OCI-LY7 (cell line): ENCODE measurements at regions not wholly inside any gene's neighbourhood (a gene's known extent, or its start where the extent isn't known, plus 50 kb on each side); places are given as distances from the start of the nearest gene placed in this dataset.

Source experiments
- EZH2phosphoT487 ChIP-seq: fragments of 200-600 bp; sonication (generic); IDR thresholded peaks from 2 replicates; pipeline ENCODE4 v1.6.1; 2018; ENCODE audit warnings: low read depth, borderline replicate concordance, mild to moderate bottlenecking, mixed run types, antibody characterized with exemption, low read length, moderate library complexity, mixed read lengths
- TF ChIP-seq, protein P1 (sequence below): fragments of 200-600 bp; sonication (generic); conservative IDR thresholded peaks from 2 replicates; pipeline ENCODE4 v1.5.1; 2014; ENCODE audit warnings: mild to moderate bottlenecking, antibody characterized with exemption, low read length, moderate library complexity, mixed read lengths

DNA sequence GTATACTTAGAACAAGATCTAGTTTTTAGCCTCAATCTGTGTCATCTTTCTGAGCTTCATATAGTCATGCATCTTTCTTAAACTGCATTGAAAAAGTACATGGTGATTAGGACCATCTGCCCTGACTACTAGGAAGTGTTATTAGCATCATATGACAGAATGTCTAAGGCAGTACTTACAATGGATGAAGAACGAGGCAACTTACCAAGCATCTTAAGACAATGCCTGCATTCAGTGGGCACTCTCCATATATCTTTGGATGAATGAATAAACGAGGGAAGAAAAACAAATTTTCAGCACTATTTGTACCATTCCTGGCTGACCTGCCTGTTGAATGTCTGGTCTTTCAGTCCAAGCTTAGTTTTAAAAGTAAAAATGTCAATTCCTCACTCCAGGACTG, 185.4 kb upstream of the EPHA3 start:
- TF ChIP-seq, protein P1, sequence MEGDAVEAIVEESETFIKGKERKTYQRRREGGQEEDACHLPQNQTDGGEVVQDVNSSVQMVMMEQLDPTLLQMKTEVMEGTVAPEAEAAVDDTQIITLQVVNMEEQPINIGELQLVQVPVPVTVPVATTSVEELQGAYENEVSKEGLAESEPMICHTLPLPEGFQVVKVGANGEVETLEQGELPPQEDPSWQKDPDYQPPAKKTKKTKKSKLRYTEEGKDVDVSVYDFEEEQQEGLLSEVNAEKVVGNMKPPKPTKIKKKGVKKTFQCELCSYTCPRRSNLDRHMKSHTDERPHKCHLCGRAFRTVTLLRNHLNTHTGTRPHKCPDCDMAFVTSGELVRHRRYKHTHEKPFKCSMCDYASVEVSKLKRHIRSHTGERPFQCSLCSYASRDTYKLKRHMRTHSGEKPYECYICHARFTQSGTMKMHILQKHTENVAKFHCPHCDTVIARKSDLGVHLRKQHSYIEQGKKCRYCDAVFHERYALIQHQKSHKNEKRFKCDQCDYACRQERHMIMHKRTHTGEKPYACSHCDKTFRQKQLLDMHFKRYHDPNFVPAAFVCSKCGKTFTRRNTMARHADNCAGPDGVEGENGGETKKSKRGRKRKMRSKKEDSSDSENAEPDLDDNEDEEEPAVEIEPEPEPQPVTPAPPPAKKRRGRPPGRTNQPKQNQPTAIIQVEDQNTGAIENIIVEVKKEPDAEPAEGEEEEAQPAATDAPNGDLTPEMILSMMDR: no peak
- TF ChIP-seq EZH2phosphoT487: no peak
